WERI-Rb-1 (cell line): ENCODE measurements at regions not wholly inside any gene's neighbourhood (a gene's known extent, or its start where the extent isn't known, plus 50 kb on each side); places are given as distances from the start of the nearest gene placed in this dataset.
"Not testable (repeated sequence)": the region's sequence is repeated elsewhere in the genome, so short reads cannot be mapped to it uniquely, and the experiment has no call there.

ENCODE experiments used
- DNase-seq: peaks from one replicate; pipeline ENCODE4 v3.0.0-alpha.2; 2020
- H3K27ac ChIP-seq: fragments of 250-450 bp; sonication (Bioruptor Pico); 2 replicates; pipeline ENCODE4 v1.5.1; 2020; ENCODE audit warnings: mild to moderate bottlenecking, moderate library complexity
- H3K27me3 ChIP-seq: fragments of 250-450 bp; sonication (Bioruptor Pico); 2 replicates; pipeline ENCODE4 v1.5.1; 2021; ENCODE audit warnings: mild to moderate bottlenecking, low read depth, moderate library complexity; ENCODE audit not compliant: insufficient read depth, severe bottlenecking
- H3K36me3 ChIP-seq: fragments of 250-450 bp; sonication (Bioruptor Pico); 2 replicates; pipeline ENCODE4 v1.5.1; 2020; ENCODE audit warnings: mild to moderate bottlenecking, moderate library complexity
- H3K4me3 ChIP-seq: 2 replicates; pipeline ENCODE4 v1.5.1; 2011; ENCODE audit warnings: low read depth, mild to moderate bottlenecking, control low read depth, low read length
- H3K9me3 ChIP-seq: fragments of 250-450 bp; sonication (Bioruptor Pico); 2 replicates; pipeline ENCODE4 v1.5.1; 2021; ENCODE audit warnings: mild to moderate bottlenecking, moderate library complexity; ENCODE audit not compliant: severe bottlenecking
- CTCF ChIP-seq: IDR thresholded peaks from 2 replicates; pipeline ENCODE4 v1.5.1; 2011; ENCODE audit warnings: low read depth, mild to moderate bottlenecking, control low read depth, inconsistent platforms, low read length

- Histone ChIP-seq H3K27ac (no peak overlapping the region), H3K36me3 (no peaks in the 10 kb centered on the region), H3K27me3 (no peaks in the 10 kb centered on the region), H3K9me3 (no peaks in the 10 kb centered on the region), H3K4me3 (no peak overlapping the region)
- peak; percentile 30; the same call in 1 of the 2 replicates for TF ChIP-seq CTCF
- DNase-seq = no peak
Measured at GRCh38 chr18:38790303-38790702, 1224.7 kb upstream of the CELF4 start.

- TF ChIP-seq CTCF = no peak
Measured at GRCh38 chr18:38789141-38789540, 1223.5 kb upstream of the CELF4 start.

GRCh38 chr18:38786906-38787305 is 1221.3 kb upstream of the CELF4 start:
- Histone ChIP-seq H3K36me3 (no peaks in the 10 kb centered on the region), H3K27ac (no peak overlapping the region), H3K27me3 (no peaks in the 10 kb centered on the region), H3K4me3 (no peak overlapping the region), H3K9me3 (no peaks in the 10 kb centered on the region)
- TF ChIP-seq CTCF = no peak
- DNase-seq = no peak

More at GRCh38 chr18:38789141-38789540, 1223.5 kb upstream of the CELF4 start:
- no peak for DNase-seq
- Histone ChIP-seq H3K4me3 (no peak overlapping the region), H3K9me3 (no peaks in the 10 kb centered on the region), H3K27ac (no peak overlapping the region), H3K36me3 (no peaks in the 10 kb centered on the region), H3K27me3 (no peaks in the 10 kb centered on the region)

GRCh38 chr18:38771620-38772019 is 1206.0 kb upstream of the CELF4 start:
- not testable (repeated sequence) for DNase-seq, H3K36me3 ChIP-seq, H3K27me3 ChIP-seq, H3K27ac ChIP-seq, H3K4me3 ChIP-seq, H3K9me3 ChIP-seq

- Histone ChIP-seq H3K27me3 (no peaks in the 10 kb centered on the region), H3K36me3 (no peaks in the 10 kb centered on the region), H3K27ac (no peak overlapping the region), H3K4me3 (no peak overlapping the region), H3K9me3 (peaks cover 4% of the 10 kb centered on the region)
- TF ChIP-seq CTCF = no peak
- DNase-seq = no peak
Measured at GRCh38 chr18:38768504-38768903, 1202.9 kb upstream of the CELF4 start.

GRCh38 chr18:38759457-38759856 is 1193.9 kb upstream of the CELF4 start:
- no peaks in the 10 kb centered on the region for H3K27me3 ChIP-seq
- H3K9me3 ChIP-seq = no peaks in the 10 kb centered on the region
- TF ChIP-seq CTCF = no peak
- no peak for DNase-seq
- no peaks in the 10 kb centered on the region for H3K36me3 ChIP-seq
- H3K4me3 ChIP-seq = no peak overlapping the region
- H3K27ac ChIP-seq = no peak overlapping the region
